K562 (cell line): ENCODE measurements at regions not wholly inside any gene's neighbourhood (a gene's known extent, or its start where the extent isn't known, plus 50 kb on each side); places are given as distances from the start of the nearest gene placed in this dataset.

ENCODE experiments used
- ATAC-seq: fragments of 200-7000 bp; cut with Tn5 transposase; 3 replicates; pipeline ENCODE4 v1.9.1; 2020; ENCODE audit warnings: moderate library complexity
- BruUV-seq: library from RNA; stranded (reverse); fragments of 400-500 nt; replicated peaks from 2 replicates; lab custom pipeline; 2021; lab: Mats Ljungman, UMichigan
- CTCF ChIA-PET: fragments of 300-600 bp; formaldehyde crosslinking; extraction: SDS; loops from one replicate; lab custom pipeline; 2021; ENCODE audit warnings: low intra/inter-chr PET ratio; lab: Yijun Ruan, JAX
- POLR2A ChIA-PET: fragments of 300-600, 350-650 bp; sonication (Branson Sonifier 250); formaldehyde crosslinking; extraction: SDS; loops from one replicate; lab custom pipeline; 2021; ENCODE audit warnings: antibody characterized with exemption, inconsistent platforms; lab: Yijun Ruan, JAX
- DNase-seq, 4 experiments: peaks; one replicate each; pipeline versions ENCODE4 v3.0.0 to v3.0.0-alpha.2; 2011 to 2018; ENCODE audit warnings: low spot score in 3 of 4, mixed read lengths in 3 of 4; ENCODE audit errors: extremely low read depth in 1 of 4
- FAIRE-seq: peaks from 2 replicates; lab custom pipeline; 2011; peaks lifted over from hg19 to GRCh38; lab: Jason Lieb, UNC
- H2AFZ ChIP-seq: 2 replicates; pipeline ENCODE4 v1.6.0; 2011; ENCODE audit warnings: low read depth, low read length, control low read depth, inconsistent platforms
- H3K27ac ChIP-seq: fragments of 200-600 bp; 3 replicates; pipeline ENCODE4 v1.8.0; 2011; ENCODE audit warnings: low read depth, mild to moderate bottlenecking, control low read depth, inconsistent platforms, low read length, moderate library complexity, mixed read lengths; ENCODE audit errors: extremely low read depth
- H3K27me3 ChIP-seq, 2 experiments: fragments of 300-600 bp in 1 of 2; 2 replicates in 1 of 2; 3 replicates in 1 of 2; pipeline versions ENCODE4 v1.6.0 to v1.8.0; 2011; ENCODE audit warnings: inconsistent platforms in 2 of 2, low read length in 2 of 2, mild to moderate bottlenecking in 1 of 2, mixed read lengths in 1 of 2, moderate library complexity in 1 of 2; ENCODE audit not compliant: control insufficient read depth in 2 of 2, insufficient read depth in 2 of 2
- H3K36me3 ChIP-seq: fragments of 300-600 bp; 3 replicates; pipeline ENCODE4 v1.8.0; 2011; ENCODE audit warnings: mild to moderate bottlenecking, low read length, inconsistent platforms; ENCODE audit not compliant: control insufficient read depth, insufficient read depth
- H3K4me1 ChIP-seq, 2 experiments: fragments of 200-600 bp in 1 of 2; replicated peaks in 1 of 2; 2 replicates in 1 of 2; 3 replicates in 1 of 2; pipeline versions ENCODE4 v1.5.1 to v1.8.0; 2011; ENCODE audit warnings: inconsistent platforms in 2 of 2, low read length in 2 of 2, mild to moderate bottlenecking in 1 of 2, mixed read lengths in 1 of 2, moderate library complexity in 1 of 2; ENCODE audit not compliant: control insufficient read depth in 2 of 2, insufficient read depth in 2 of 2
- H3K4me2 ChIP-seq: 2 replicates; pipeline ENCODE4 v1.6.1; 2011; ENCODE audit warnings: low read length, control low read depth, inconsistent platforms, mixed read lengths; ENCODE audit not compliant: insufficient read depth
- H3K4me3 ChIP-seq: fragments of 200-600 bp; sonication (generic), shearing (Covaris generic); 2 replicates; pipeline ENCODE4 v1.5.1; 2016; ENCODE audit warnings: control low read depth, inconsistent platforms
- H3K79me2 ChIP-seq: fragments of 200-600 bp; 3 replicates; pipeline ENCODE4 v1.8.0; 2011; ENCODE audit warnings: low read length, inconsistent platforms; ENCODE audit not compliant: control insufficient read depth, insufficient read depth
- H3K9ac ChIP-seq, 2 experiments: 2 replicates each; pipeline versions ENCODE4 v1.6.0 to v1.6.1; 2011; ENCODE audit warnings: low read depth in 2 of 2, low read length in 2 of 2, control low read depth in 1 of 2, inconsistent platforms in 1 of 2, mild to moderate bottlenecking in 1 of 2, mixed read lengths in 1 of 2; ENCODE audit not compliant: insufficient read depth in 1 of 2
- H3K9me1 ChIP-seq: one replicate; pipeline ENCODE4 v1.6.0; 2011; ENCODE audit warnings: inconsistent platforms, mild to moderate bottlenecking, low read length, moderate library complexity; ENCODE audit not compliant: control insufficient read depth, insufficient read depth
- H3K9me3 ChIP-seq: replicated peaks from 2 replicates; pipeline ENCODE4 v1.5.1; 2011; ENCODE audit warnings: low read depth, low read length, inconsistent platforms; ENCODE audit not compliant: control insufficient read depth, insufficient read depth
- H4K20me1 ChIP-seq: replicated peaks from 2 replicates; pipeline ENCODE4 v1.6.1; 2011; ENCODE audit warnings: low read length, inconsistent platforms, mixed read lengths; ENCODE audit not compliant: control insufficient read depth, insufficient read depth
- DLX4 ChIP-seq: fragments of 250-450 bp; sonication (Bioruptor Pico); IDR thresholded peaks from 2 replicates; pipeline ENCODE4 v1.6.1; 2021; ENCODE audit warnings: mild to moderate bottlenecking
- E2F6 ChIP-seq, 2 experiments: IDR thresholded peaks; 2 replicates each; pipeline ENCODE4 v1.6.1; 2011; ENCODE audit warnings: borderline replicate concordance in 1 of 2, control low read depth in 1 of 2, low read depth in 1 of 2, low read length in 1 of 2, mild to moderate bottlenecking in 1 of 2, mixed read lengths in 1 of 2, moderate library complexity in 1 of 2; ENCODE audit not compliant: insufficient read depth in 1 of 2, insufficient read length in 1 of 2, poor library complexity in 1 of 2, severe bottlenecking in 1 of 2; ENCODE audit errors: extremely low read depth in 1 of 2
- HCFC1 ChIP-seq: IDR thresholded peaks from 2 replicates; pipeline ENCODE4 v1.6.1; 2012; ENCODE audit warnings: low read depth, low read length, improper control_type of control experiment
- HDGF ChIP-seq: fragments of 450-650 bp; IDR thresholded peaks from 2 replicates; pipeline ENCODE4 v1.6.1; 2016
- PREB ChIP-seq: sonication (generic); formaldehyde crosslinking; IDR thresholded peaks from 2 replicates; pipeline ENCODE4 v1.8.1; 2023; ENCODE audit warnings: mild to moderate bottlenecking, missing genetic modification reagents
- ZNF146 ChIP-seq: IDR thresholded peaks from one replicate; pipeline ENCODE4 v1.6.1; 2018; ENCODE audit warnings: missing compliant biosample characterization; ENCODE audit not compliant: unreplicated experiment
- ZNF830 ChIP-seq: fragments of 250-450 bp; sonication (Bioruptor Pico); IDR thresholded peaks from 2 replicates; pipeline ENCODE4 v1.5.0; 2021; ENCODE audit warnings: mild to moderate bottlenecking
- in situ Hi-C: fragments of 300-500 bp; cut with MboI; formaldehyde crosslinking; loops from 4 replicates; pipeline ENCODE4 v1.15.0; 2018; ENCODE audit warnings: inconsistent platforms, mixed read lengths
- intact Hi-C: fragments of 100-400 bp; cut with micrococcal nuclease; formaldehyde crosslinking; loops from 2 replicates; pipeline ENCODE4 v1.14.2; 2022

- no peaks in the 10 kb centered on the region for H3K9me3 ChIP-seq
- H3K9me1 ChIP-seq, result no peaks in the 10 kb centered on the region
- no peak overlapping the region for H3K27ac ChIP-seq
- H3K36me3 ChIP-seq, result no peaks in the 10 kb centered on the region
- no TSS peak for BruUV-seq
- no peaks in the 10 kb centered on the region for H3K27me3 ChIP-seq
- no peak overlapping the region for H3K4me3 ChIP-seq
- in situ Hi-C loops (no loop called here), intact Hi-C loops (no loop called here)
- no peak overlapping the region for H3K9ac ChIP-seq
- ATAC-seq (peak; percentile 26; the same call in 1 of the 3 replicates), FAIRE-seq (peak; percentile 42), DNase-seq (no peak)
- TF ChIP-seq HDGF (no peak), ZNF830 (no peak), HCFC1 (no peak), DLX4 (no peak), ZNF146 (CRISPR knock-in tag) (no peak), PREB (no peak), E2F6 (IDR thresholded peaks at IDR 0.05; ENCODE audit: borderline replicate concordance in 1 of 2, extremely low read depth in 1 of 2, insufficient read depth in 1 of 2, insufficient read length in 1 of 2, low read depth in 1 of 2, low read length in 1 of 2, poor library complexity in 1 of 2, severe bottlenecking in 1 of 2) (no peak)
- no peak overlapping the region for H3K4me2 ChIP-seq
- CTCF ChIA-PET, result no interaction called here
- POLR2A ChIA-PET, result no interaction called here
- H2AFZ ChIP-seq, result peak overlapping the region; percentile 79
- H4K20me1 ChIP-seq, result no peaks in the 10 kb centered on the region
- peaks cover 0 to 8% of the 10 kb centered on the region in 2 experiments; a peak in 1 of 5 replicates for H3K4me1 ChIP-seq
- no peaks in the 10 kb centered on the region for H3K79me2 ChIP-seq
Measured at GRCh38 chr7:20269726-20270125, 52.5 kb upstream of the MACC1 start.
